HEK293T (cell line): ENCODE measurements at regions not wholly inside any gene's neighbourhood (a gene's known extent, or its start where the extent isn't known, plus 50 kb on each side); places are given as distances from the start of the nearest gene placed in this dataset.

Source experiments
- CTBP1 ChIP-seq: fragments of 450-650 bp; IDR thresholded peaks from 2 replicates; pipeline ENCODE4 v1.6.1; 2016; ENCODE audit warnings: borderline replicate concordance
- ELF4 ChIP-seq: fragments of 450-650 bp; IDR thresholded peaks from 2 replicates; pipeline ENCODE4 v1.6.1; 2017; ENCODE audit warnings: antibody characterized with exemption
- FOXA1 ChIP-seq: fragments of 450-650 bp; IDR thresholded peaks from 2 replicates; pipeline ENCODE4 v1.6.1; 2016; ENCODE audit warnings: mild to moderate bottlenecking
- HDGF ChIP-seq: fragments of 450-650 bp; IDR thresholded peaks from 2 replicates; pipeline ENCODE4 v1.6.1; 2017; ENCODE audit warnings: antibody characterized with exemption, borderline replicate concordance
- L3MBTL2 ChIP-seq: fragments of 450-650 bp; conservative IDR thresholded peaks from 2 replicates; pipeline ENCODE4 v1.6.1; 2016; ENCODE audit warnings: mild to moderate bottlenecking
- LEF1 ChIP-seq: fragments of 450-650 bp; IDR thresholded peaks from 2 replicates; pipeline ENCODE4 v1.6.1; 2017; ENCODE audit warnings: mild to moderate bottlenecking, borderline replicate concordance
- SP1 ChIP-seq: fragments of 450-650 bp; IDR thresholded peaks from 2 replicates; pipeline ENCODE4 v1.6.1; 2017
- SUZ12 ChIP-seq: fragments of 450-650 bp; IDR thresholded peaks from 2 replicates; pipeline ENCODE4 v1.6.1; 2016; ENCODE audit warnings: mild to moderate bottlenecking
- TF ChIP-seq, protein P1 (sequence below): fragments of 450-650 bp; IDR thresholded peaks from 2 replicates; pipeline ENCODE4 v1.6.1; 2016

DNA sequence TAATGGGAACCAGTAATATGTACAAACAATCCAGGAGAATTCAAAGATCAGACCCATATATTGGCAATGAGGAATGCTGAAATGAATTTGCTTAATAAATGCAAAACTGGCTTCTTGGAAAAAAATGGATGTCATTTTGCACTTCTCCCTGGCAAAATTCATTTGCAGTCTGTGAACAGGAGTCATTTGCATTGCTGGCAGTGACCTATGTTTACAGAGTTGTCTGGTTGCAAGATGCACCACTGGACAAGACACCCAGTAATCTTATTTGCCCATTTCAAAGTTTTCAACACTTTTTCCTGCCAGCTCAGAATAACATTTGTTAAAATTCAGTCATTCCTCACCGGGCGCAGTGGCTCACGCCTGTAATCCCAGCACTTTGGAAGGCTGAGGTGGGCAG lies 123.5 kb upstream of the KCNAB1 start:
- TF ChIP-seq SP1 (no peak), ELF4 (no peak), L3MBTL2 (no peak), CTBP1 (no peak), LEF1 (no peak), HDGF (no peak), FOXA1 (no peak), SUZ12 (no peak)
- TF ChIP-seq, protein P1, sequence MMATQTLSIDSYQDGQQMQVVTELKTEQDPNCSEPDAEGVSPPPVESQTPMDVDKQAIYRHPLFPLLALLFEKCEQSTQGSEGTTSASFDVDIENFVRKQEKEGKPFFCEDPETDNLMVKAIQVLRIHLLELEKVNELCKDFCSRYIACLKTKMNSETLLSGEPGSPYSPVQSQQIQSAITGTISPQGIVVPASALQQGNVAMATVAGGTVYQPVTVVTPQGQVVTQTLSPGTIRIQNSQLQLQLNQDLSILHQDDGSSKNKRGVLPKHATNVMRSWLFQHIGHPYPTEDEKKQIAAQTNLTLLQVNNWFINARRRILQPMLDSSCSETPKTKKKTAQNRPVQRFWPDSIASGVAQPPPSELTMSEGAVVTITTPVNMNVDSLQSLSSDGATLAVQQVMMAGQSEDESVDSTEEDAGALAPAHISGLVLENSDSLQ = no peak
